ENCODE measurements at regions not wholly inside any gene's neighbourhood (a gene's known extent, or its start where the extent isn't known, plus 50 kb on each side); places are given as distances from the start of the nearest gene placed in this dataset.

GRCh38 chr20:62545901-62546525, 70.2 kb upstream of the GATA5 start:
- Histone ChIP-seq H3K9me3 (no peaks in the 10 kb centered on the region), H3K27ac (no peak overlapping the region), H3K4me3 (no peak overlapping the region), H3K36me3 (no peaks in the 10 kb centered on the region), H3K4me1 (peaks cover 0 to 3% of the 10 kb centered on the region in 2 donors), H3K27me3 (no peaks in the 10 kb centered on the region)
- no peak for DNase-seq
- TF ChIP-seq POLR2A (IDR thresholded peaks at IDR 0.05) = no peak
- TF ChIP-seq CTCF (IDR thresholded peaks at IDR 0.05) = no peak
- intact Hi-C loops (cut with DNase I; ENCODE audit: low total_unique reads) = no loop called here

DNA sequence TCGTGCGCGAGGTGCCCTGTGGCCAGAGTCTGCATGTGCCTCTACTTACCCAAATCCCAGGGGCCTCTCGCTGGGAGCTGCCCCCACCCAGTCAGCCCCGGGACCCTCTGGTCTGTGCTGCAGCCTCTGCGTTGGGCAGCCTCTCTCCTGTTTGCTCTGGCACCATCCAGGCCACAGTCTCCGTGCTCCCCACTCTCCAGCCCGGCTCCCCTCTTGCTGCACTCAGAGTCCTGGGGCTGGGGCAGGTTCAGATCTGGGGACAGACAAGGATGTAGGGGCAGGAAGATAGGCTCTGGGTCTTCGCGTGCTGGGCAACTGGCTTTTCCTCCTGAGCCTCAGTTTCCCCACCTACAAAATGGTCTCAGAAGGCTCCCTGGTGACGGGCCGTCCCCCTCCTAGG, 70.8 kb upstream of the GATA5 start:
- TF ChIP-seq CTCF (IDR thresholded peaks at IDR 0.05) = no peak
- no peaks in the 10 kb centered on the region for H3K9me3 ChIP-seq
- peaks cover 0 to 9% of the 10 kb centered on the region in 2 donors for H3K4me1 ChIP-seq
- no peak for DNase-seq
- intact Hi-C loops (cut with DNase I; ENCODE audit: low total_unique reads) = no loop called here
- H3K27ac ChIP-seq = no peak overlapping the region
- H3K36me3 ChIP-seq = no peaks in the 10 kb centered on the region
- H3K4me3 ChIP-seq = no peak overlapping the region
- H3K27me3 ChIP-seq = no peaks in the 10 kb centered on the region

GRCh38 chr20:62547364-62547763, 71.6 kb upstream of the GATA5 start:
- no peaks in the 10 kb centered on the region for H3K27me3 ChIP-seq
- H3K4me1 ChIP-seq = peaks cover 0 to 9% of the 10 kb centered on the region in 2 donors
- no peak overlapping the region for H3K27ac ChIP-seq
- H3K9me3 ChIP-seq = no peaks in the 10 kb centered on the region
- intact Hi-C loops (cut with DNase I; ENCODE audit: low total_unique reads) = no loop called here
- no peak overlapping the region for H3K4me3 ChIP-seq
- DNase-seq = no peak
- H3K36me3 ChIP-seq = no peaks in the 10 kb centered on the region
- TF ChIP-seq CTCF (IDR thresholded peaks at IDR 0.05) = no peak
- no peak for TF ChIP-seq POLR2A (IDR thresholded peaks at IDR 0.05)

GRCh38 chr20:62548471-62548870, 72.7 kb upstream of the GATA5 start:
- peaks cover 0 to 9% of the 10 kb centered on the region in 2 donors for H3K4me1 ChIP-seq
- no peak for TF ChIP-seq CTCF (IDR thresholded peaks at IDR 0.05)
- TF ChIP-seq POLR2A (IDR thresholded peaks at IDR 0.05) = no peak
- intact Hi-C loops (cut with DNase I; ENCODE audit: low total_unique reads) = no loop called here

GRCh38 chr20:62549029-62549428, 73.2 kb upstream of the GATA5 start:
- Histone ChIP-seq H3K4me1 (peaks cover 0 to 9% of the 10 kb centered on the region in 2 donors), H3K4me3 (no peak overlapping the region), H3K36me3 (no peaks in the 10 kb centered on the region), H3K27ac (no peak overlapping the region), H3K9me3 (no peaks in the 10 kb centered on the region), H3K27me3 (no peaks in the 10 kb centered on the region)
- intact Hi-C loops (cut with DNase I; ENCODE audit: low total_unique reads) = no loop called here
- no peak for DNase-seq
- TF ChIP-seq CTCF (IDR thresholded peaks at IDR 0.05) (no peak), POLR2A (IDR thresholded peaks at IDR 0.05) (no peak)

More at GRCh38 chr20:62548471-62548870, 72.7 kb upstream of the GATA5 start:
- no peak for DNase-seq
- H3K4me3 ChIP-seq = no peak overlapping the region
- no peak overlapping the region for H3K27ac ChIP-seq
- H3K9me3 ChIP-seq = no peaks in the 10 kb centered on the region
- H3K27me3 ChIP-seq = no peaks in the 10 kb centered on the region
- H3K36me3 ChIP-seq = no peaks in the 10 kb centered on the region

Measured in uterus (tissue), 3 donors.